Esophagus muscularis mucosa (tissue), 4 donors: ENCODE measurements at regions not wholly inside any gene's neighbourhood (a gene's known extent, or its start where the extent isn't known, plus 50 kb on each side); places are given as distances from the start of the nearest gene placed in this dataset.

ENCODE experiments used
- DNase-seq: peaks from one replicate; pipeline ENCODE4 v3.0.0-alpha.2; 2017; ENCODE audit errors: extremely low spot score
- H3K27ac ChIP-seq, 4 donors: fragments of 200-600 bp; sonication (generic); replicated peaks in 1 of 4; 1 replicate in 3 of 4; 2 replicates in 1 of 4; pipeline ENCODE4 v1.5.1; 2016 to 2019; ENCODE audit warnings: mild to moderate bottlenecking in 1 of 4
- H3K27me3 ChIP-seq, 4 donors: fragments of 200-600 bp; sonication (generic); one replicate each; pipeline versions ENCODE4 v1.5.1 to v1.6.0; 2016 to 2019
- H3K36me3 ChIP-seq, 4 donors: fragments of 200-600 bp; sonication (generic); one replicate each; pipeline ENCODE4 v1.5.1; 2016 to 2019
- H3K4me1 ChIP-seq, 4 donors: fragments of 200-600 bp; sonication (generic); one replicate each; pipeline ENCODE4 v1.5.1; 2016 to 2019
- H3K4me3 ChIP-seq, 4 donors: fragments of 200-600 bp; sonication (generic); 1 replicate in 2 of 4; 2 replicates in 2 of 4; pipeline ENCODE4 v1.5.1; 2016 to 2019; ENCODE audit warnings: mild to moderate bottlenecking in 4 of 4, moderate library complexity in 1 of 4
- H3K9me3 ChIP-seq, 4 donors: fragments of 200-600 bp; sonication (generic); 1 replicate in 3 of 4; 2 replicates in 1 of 4; pipeline ENCODE4 v1.5.1; 2016 to 2019
- CTCF ChIP-seq, 3 experiments: fragments of 200-600 bp in 2 of 3; fragments of 450-650 bp in 1 of 3; sonication (generic) in 2 of 3; IDR thresholded peaks; one replicate each; pipeline ENCODE4 v1.5.1; 2017 to 2019; ENCODE audit warnings: antibody characterized with exemption in 3 of 3, mild to moderate bottlenecking in 2 of 3, moderate library complexity in 1 of 3
- EP300 ChIP-seq: sonication (generic); formaldehyde crosslinking; IDR thresholded peaks from one replicate; pipeline ENCODE4 v1.6.1; 2017; ENCODE audit warnings: antibody characterized with exemption
- POLR2A ChIP-seq: fragments of 450-650 bp; IDR thresholded peaks from one replicate; pipeline ENCODE4 v1.6.1; 2017; ENCODE audit warnings: antibody characterized with exemption, moderate library complexity, mild to moderate bottlenecking, low read depth
- POLR2AphosphoS5 ChIP-seq, 2 donors: sonication (generic); formaldehyde crosslinking; IDR thresholded peaks; one replicate each; pipeline ENCODE4 v1.6.1; 2017; ENCODE audit warnings: antibody characterized with exemption in 2 of 2
- WGBS: methylation state at CpG from one replicate; pipeline ENCODE4 v1.1.5; 2018; 5-methylcytosine and 5-hydroxymethylcytosine counted together
- intact Hi-C: fragments of 100-400 bp; cut with DNase I; formaldehyde crosslinking; loops from one replicate; pipeline ENCODE4 v1.15.1; 2023

- H3K27me3 ChIP-seq, result no peaks in the 10 kb centered on the region
- WGBS, result 79% methylated on average over 3 of the region's 3 CpGs
- peaks cover 0 to 12% (median 4%) of the 10 kb centered on the region in 4 donors for H3K9me3 ChIP-seq
- no peaks in the 10 kb centered on the region for H3K36me3 ChIP-seq
- intact Hi-C loops, result no loop called here
- H3K27ac ChIP-seq, result no peak overlapping the region
- no peak overlapping the region for H3K4me3 ChIP-seq
- no peaks in the 10 kb centered on the region for H3K4me1 ChIP-seq
- no peak for TF ChIP-seq POLR2AphosphoS5 (IDR thresholded peaks at IDR 0.05)
- no peak for TF ChIP-seq POLR2A
- no peak for TF ChIP-seq CTCF (IDR thresholded peaks at IDR 0.05)
- TF ChIP-seq EP300, result no peak
- no peak for DNase-seq
Observed at GRCh38 chr5:34545164-34545563, 111.0 kb upstream of the RAI14 start.

DNA sequence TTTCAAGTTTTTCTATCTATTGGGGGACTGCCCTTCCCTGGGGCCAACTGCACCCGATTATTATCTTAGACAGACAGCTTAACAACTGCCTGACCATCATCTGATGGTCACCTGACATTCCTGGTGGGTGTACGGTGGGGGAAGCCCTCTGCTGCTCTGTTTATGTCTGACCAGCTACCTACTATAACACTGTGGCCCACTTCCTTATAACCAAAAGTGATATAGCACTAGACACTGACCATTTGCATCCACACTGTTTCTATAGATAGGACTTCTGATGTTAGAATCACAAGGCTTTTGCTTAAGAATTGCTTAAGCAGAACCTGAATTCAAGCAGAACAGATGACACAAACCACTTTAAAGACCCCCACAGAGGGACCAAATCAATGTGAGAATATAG lies 110.5 kb upstream of the RAI14 start:
- no peak for TF ChIP-seq POLR2AphosphoS5 (IDR thresholded peaks at IDR 0.05)
- no peak for TF ChIP-seq EP300
- TF ChIP-seq POLR2A, result no peak
- TF ChIP-seq CTCF (IDR thresholded peaks at IDR 0.05), result no peak
- peaks cover 0 to 3% (median 0%) of the 10 kb centered on the region in 4 donors for H3K4me1 ChIP-seq
- WGBS, result 84% methylated on average over 2 of the region's 2 CpGs
- no peak overlapping the region for H3K4me3 ChIP-seq
- intact Hi-C loops, result no loop called here
- no peak overlapping the region for H3K27ac ChIP-seq
- H3K9me3 ChIP-seq, result peaks cover 0 to 12% (median 4%) of the 10 kb centered on the region in 4 donors
- no peaks in the 10 kb centered on the region for H3K27me3 ChIP-seq
- H3K36me3 ChIP-seq, result no peaks in the 10 kb centered on the region
- no peak for DNase-seq

GRCh38 chr5:34547300-34548085 lies 108.6 kb upstream of the RAI14 start:
- TF ChIP-seq POLR2AphosphoS5 (IDR thresholded peaks at IDR 0.05) (no peak), CTCF (IDR thresholded peaks at IDR 0.05) (no peak), POLR2A (no peak), EP300 (no peak)
- DNase-seq, result no peak
- Histone ChIP-seq H3K27me3 (no peaks in the 10 kb centered on the region), H3K9me3 (peaks cover 0 to 12% (median 4%) of the 10 kb centered on the region in 4 donors), H3K27ac (no peak overlapping the region), H3K4me1 (peaks cover 0 to 22% (median 13%) of the 10 kb centered on the region in 4 donors), H3K4me3 (no peak overlapping the region), H3K36me3 (no peaks in the 10 kb centered on the region)
- WGBS, result 93% methylated on average over 2 of the region's 2 CpGs
- intact Hi-C loops, result no loop called here

DNA sequence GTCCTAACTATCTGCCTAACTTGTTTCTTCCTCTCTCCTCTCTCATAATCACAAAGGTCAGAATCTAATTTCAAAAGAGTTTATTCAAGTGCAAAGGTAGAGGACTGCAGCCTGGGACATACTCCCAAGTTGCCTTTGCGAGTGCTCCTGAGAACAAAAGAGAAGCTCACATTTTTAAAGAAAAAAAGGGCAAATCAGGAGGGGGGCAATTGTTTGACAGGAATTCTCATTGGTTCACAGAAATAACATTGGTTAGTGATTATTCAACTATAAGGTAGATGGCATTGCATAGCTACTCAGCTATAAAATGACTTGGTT lies 108.1 kb upstream of the RAI14 start:
- DNase-seq, result no peak
- no peak overlapping the region for H3K27ac ChIP-seq
- H3K9me3 ChIP-seq, result peaks cover 0 to 12% (median 4%) of the 10 kb centered on the region in 4 donors
- no peaks in the 10 kb centered on the region for H3K36me3 ChIP-seq
- intact Hi-C loops, result no loop called here
- H3K4me3 ChIP-seq, result no peak overlapping the region
- H3K27me3 ChIP-seq, result no peaks in the 10 kb centered on the region
- TF ChIP-seq CTCF (IDR thresholded peaks at IDR 0.05) (no peak), EP300 (no peak), POLR2AphosphoS5 (IDR thresholded peaks at IDR 0.05) (no peak), POLR2A (no peak)
- H3K4me1 ChIP-seq, result peaks cover 0 to 27% (median 18%) of the 10 kb centered on the region in 4 donors
- WGBS, result 81% methylated on average over 1 of the region's 1 CpG

- 76% methylated on average over 2 of the region's 2 CpGs for WGBS
- H3K4me3 ChIP-seq, result no peak overlapping the region
- TF ChIP-seq POLR2AphosphoS5 (IDR thresholded peaks at IDR 0.05), result no peak
- TF ChIP-seq EP300, result no peak
- no peak for TF ChIP-seq POLR2A
- no peak for TF ChIP-seq CTCF (IDR thresholded peaks at IDR 0.05)
- no peaks in the 10 kb centered on the region for H3K27me3 ChIP-seq
- H3K36me3 ChIP-seq, result no peaks in the 10 kb centered on the region
- H3K9me3 ChIP-seq, result peaks cover 0 to 1% (median 0%) of the 10 kb centered on the region in 4 donors
- DNase-seq, result no peak
- intact Hi-C loops, result no loop called here
- H3K4me1 ChIP-seq, result peaks cover 0 to 27% (median 19%) of the 10 kb centered on the region in 4 donors
- H3K27ac ChIP-seq, result no peak overlapping the region
Observed at GRCh38 chr5:34550247-34550646, 105.9 kb upstream of the RAI14 start.
